ENCODE measurements at regions not wholly inside any gene's neighbourhood (a gene's known extent, or its start where the extent isn't known, plus 50 kb on each side); places are given as distances from the start of the nearest gene placed in this dataset.

GRCh38 chr5:5583832-5584231 lies 161.4 kb downstream of the ICE1 start:
- TF ChIP-seq EZH2 (IDR thresholded peaks at IDR 0.05) = no peak
- no peak for TF ChIP-seq CTCF (IDR thresholded peaks at IDR 0.05)

Data from neural progenitor cell (in vitro differentiated cells).